Spleen (tissue), 7 donors: ENCODE measurements at regions not wholly inside any gene's neighbourhood (a gene's known extent, or its start where the extent isn't known, plus 50 kb on each side); places are given as distances from the start of the nearest gene placed in this dataset.

ENCODE experiments used
- CTCF ChIP-seq, 11 experiments: fragments of 200-600 bp in 7 of 11; fragments of 450-650 bp in 4 of 11; sonication (generic) in 4 of 11; IDR thresholded peaks in 8 of 11; conservative IDR thresholded peaks in 3 of 11; 1 replicate in 7 of 11; 2 replicates in 4 of 11; pipeline versions ENCODE4 v1.4.0 to v1.8.0; 2016 to 2021; ENCODE audit warnings: antibody characterized with exemption in 11 of 11, inconsistent platforms in 4 of 11, mild to moderate bottlenecking in 1 of 11
- POLR2A ChIP-seq, 3 donors: fragments of 450-650 bp; IDR thresholded peaks; one replicate each; pipeline ENCODE4 v1.5.1; 2017; ENCODE audit warnings: antibody characterized with exemption in 3 of 3, mild to moderate bottlenecking in 1 of 3
- donor health status: DM: no; HTN: no; CAD: no; lungs with moderate emphysema.
- donor health status: DM: no; HTN: no; CAD: no.
- donor health status: DM: no; HTN: no; CAD: no.

- no peak for TF ChIP-seq CTCF (IDR thresholded peaks at IDR 0.05 in 8 of 11, conservative IDR thresholded peaks at IDR 0.05 in 3 of 11)
- no peak for TF ChIP-seq POLR2A (IDR thresholded peaks at IDR 0.05)
Measured at GRCh38 chr11:115874843-115875242, 370.6 kb upstream of the CADM1 start.
